ENCODE measurements at regions not wholly inside any gene's neighbourhood (a gene's known extent, or its start where the extent isn't known, plus 50 kb on each side); places are given as distances from the start of the nearest gene placed in this dataset.

DNA sequence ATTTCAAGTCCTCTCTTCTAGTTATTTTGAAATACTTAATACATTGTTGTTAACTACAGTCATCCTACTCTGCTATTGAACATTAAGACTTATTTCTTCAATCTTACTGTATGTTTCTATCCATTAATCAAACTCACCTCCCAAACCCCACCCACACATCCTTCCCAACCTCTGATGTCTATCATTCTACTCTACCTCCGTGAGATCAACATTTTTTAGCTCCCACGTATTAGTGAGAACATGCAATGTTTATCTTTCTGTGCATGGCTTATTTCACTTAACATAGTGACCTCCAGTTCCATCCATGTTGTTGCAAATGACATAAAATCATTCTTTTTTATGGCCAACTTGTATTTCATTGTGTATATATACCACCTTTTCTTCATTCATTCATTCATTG, 236.6 kb upstream of the CTNNB1 start:
- DNase-seq, result no peak

- no peak for DNase-seq
These were observed 230.6 kb upstream of the CTNNB1 start for GRCh38 chr3:40968666-40969065.

DNA sequence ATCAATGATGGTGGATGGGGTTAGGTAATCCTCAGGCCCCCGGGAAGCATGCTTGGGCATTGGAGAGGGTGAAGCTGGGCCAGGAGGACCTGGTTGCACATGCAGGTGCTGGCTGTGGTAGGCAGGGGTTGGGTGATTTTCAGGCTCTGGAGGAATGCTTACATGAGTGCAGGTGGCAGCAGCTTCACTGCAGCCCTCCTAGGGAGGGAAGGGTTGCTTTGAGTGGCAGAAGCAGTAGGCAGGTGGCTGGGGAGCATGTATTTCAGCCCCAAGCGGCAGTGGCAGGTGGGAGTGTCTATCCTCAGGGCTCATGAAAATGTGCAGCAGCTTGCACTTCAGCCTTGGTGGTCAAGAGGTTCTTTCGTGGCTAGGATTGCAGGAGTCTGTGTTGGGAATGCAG, 230.0 kb upstream of the CTNNB1 start:
- no peak for DNase-seq

DNA sequence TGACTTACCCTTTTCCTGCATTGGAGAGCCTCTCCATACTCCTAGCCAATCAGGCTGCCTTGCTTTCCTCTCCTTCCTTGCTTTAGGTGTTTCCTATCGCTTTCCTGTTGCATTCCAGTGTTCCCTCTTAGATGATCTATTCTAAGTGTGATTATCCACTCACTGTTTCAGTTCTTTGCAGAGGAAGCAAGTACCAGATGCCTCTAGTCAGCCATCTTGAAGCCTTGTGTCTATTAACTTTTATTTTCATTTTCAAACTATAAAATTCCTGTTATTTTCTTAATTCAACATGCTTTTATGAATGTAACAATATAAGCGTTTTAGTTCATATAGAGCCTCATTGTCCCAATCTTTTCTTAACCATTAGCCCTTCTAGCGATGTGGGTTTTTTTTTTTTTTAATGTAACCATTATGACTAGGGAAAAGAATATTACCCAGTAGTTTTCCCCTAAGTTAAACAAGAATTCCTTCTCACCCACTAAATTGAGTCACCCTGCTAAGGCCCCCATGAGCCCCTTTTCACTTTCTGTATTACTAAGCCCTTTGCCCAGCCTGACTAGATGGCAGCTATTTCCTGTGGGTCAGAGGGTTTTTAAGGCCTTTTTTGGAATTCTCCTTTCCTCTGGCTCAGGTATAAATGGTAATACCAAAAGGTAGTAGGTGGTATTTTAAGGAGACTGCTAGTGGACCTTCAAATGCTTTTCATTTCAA, 229.4 kb upstream of the CTNNB1 start:
- no peak for DNase-seq

GRCh38 chr3:40971191-40972168, 227.8 kb upstream of the CTNNB1 start:
- DNase-seq, result peak; percentile 7

DNA sequence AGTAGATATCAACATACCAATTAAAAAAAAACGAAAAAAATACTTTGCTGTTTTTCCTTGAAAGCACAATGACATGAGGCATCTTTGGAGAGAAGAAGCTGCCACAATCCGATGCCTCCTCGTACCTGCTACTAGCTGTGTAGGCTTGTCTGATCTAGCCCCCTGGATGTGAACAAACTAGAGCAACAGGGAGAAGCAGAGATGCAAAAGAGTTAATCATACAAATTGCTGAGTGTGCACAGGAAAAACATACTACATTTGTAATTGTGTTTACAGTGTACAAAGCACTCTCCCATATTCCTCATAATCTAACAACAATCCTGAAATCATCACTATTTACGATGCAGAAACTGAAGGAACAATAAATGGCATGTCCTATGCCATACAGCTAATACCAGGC, 227.0 kb upstream of the CTNNB1 start:
- no peak for DNase-seq

- no peak for DNase-seq
These were observed 226.2 kb upstream of the CTNNB1 start for GRCh38 chr3:40973141-40973540.

DNA sequence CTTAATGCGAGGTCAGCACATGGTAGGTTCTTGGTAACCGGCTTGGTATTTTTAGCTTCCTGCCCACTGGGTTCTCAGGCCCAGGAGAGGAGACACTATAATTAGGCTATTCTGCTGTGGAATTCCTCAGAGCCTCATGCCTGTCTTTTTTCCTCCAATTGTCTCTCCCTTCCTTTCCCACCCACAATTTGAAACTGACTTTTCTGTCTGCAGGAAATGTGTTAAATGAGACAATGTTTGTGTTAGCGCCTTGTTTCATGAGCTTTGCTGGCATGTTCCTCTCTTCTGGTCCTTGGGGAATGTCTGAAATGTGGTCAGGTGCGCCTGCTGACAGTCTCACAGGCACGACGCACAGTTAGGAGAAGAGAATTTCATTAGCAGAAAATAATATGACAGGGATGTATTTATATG, 223.6 kb upstream of the CTNNB1 start:
- no peak for DNase-seq

- DNase-seq, result no peak
These were observed 223.1 kb upstream of the CTNNB1 start for GRCh38 chr3:40976241-40976640.

GRCh38 chr3:40978442-40978841, 220.9 kb upstream of the CTNNB1 start:
- no peak for DNase-seq

DNA sequence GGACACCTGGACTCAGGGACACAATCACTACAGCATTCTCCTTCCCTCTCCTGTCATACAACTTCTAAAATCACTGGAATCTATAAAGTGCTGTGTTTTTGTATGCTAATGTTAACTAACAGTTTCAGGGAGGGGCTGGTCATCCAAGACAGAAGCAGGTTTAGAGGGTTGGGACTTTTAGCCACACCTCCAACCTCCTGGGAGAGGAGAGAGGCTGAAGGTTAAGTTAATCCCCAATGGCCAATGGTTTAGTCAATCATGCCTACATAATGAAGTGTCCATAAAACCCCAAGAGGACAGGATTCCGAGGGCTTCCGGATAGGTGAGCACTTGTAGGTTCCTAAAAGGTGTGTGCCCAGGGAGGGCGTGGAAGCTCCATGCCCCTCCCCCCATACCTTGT, 219.3 kb upstream of the CTNNB1 start:
- no peak for DNase-seq

- no peak for DNase-seq
These were observed 218.8 kb upstream of the CTNNB1 start for GRCh38 chr3:40980467-40980866.

DNA sequence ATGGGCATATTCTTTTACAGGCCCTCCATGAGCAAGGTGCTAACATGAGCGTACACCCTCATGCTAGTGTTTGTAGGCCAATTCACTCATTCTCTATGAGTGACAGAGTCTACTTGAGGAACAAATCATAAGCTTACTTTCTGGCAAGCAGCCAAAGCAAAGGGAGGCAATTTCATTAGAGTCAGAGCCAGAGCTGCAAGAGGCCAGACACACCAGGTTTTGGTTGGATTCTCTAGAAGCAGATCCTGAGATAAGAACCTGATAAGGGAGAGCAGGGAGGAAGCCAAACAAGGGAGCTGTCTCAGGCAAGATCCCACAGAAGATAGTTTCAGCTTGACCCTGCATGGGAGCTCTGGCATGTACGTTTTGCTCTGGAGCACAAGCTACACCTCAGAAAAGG, 214.1 kb upstream of the CTNNB1 start:
- peak; percentile 4 for DNase-seq

GRCh38 chr3:40988468-40988867, 210.8 kb upstream of the CTNNB1 start:
- DNase-seq, result no peak

DNA sequence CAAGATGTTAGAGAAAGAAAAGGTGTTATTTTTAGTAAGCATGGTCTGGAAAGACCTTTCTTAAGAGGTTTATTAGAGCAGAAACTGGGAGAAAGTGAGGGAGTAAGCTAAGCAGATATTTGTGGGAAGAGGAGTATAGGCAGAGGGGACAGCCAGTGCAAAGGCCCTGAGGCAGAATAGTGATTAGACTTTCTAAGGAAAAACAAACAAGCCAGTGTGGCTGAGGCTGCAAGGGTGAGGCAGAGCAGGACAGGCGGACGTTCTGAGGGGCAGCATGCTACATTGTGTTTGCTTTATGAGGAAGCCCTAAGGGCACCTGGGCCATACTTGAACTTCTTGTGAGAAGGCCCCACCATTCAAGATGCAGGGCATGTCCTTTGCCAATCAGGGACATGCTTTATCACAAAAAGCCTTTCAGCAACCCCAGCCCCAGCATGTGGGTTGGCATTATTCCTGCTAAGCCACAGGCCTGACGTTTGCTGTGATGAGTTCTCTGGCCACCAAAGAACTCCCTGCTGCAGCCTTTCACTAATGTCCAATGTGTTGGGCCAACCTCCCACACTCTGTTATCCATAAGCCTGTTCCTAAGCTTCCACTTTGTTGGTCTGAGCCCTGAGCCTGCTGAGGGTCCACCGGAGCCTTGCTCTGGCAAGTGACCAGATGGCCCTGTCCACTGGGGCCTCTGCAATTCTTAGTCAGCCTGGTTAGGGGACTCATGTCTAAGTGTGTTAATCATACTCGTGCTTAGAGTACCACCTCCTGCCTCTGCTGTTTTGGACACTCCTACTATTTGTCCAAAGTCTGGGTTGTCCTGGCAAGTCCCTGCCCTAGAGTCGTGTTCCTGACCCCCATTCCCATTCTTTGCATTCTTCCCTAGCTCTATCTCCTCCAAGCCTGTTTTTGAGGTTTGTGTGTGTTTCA, 209.9 kb upstream of the CTNNB1 start:
- no peak for DNase-seq

GRCh38 chr3:40990062-40990456, 209.2 kb upstream of the CTNNB1 start:
- no peak for DNase-seq

GRCh38 chr3:40992023-40992422, 207.3 kb upstream of the CTNNB1 start:
- DNase-seq, result no peak

- DNase-seq, result no peak
These were observed 204.7 kb upstream of the CTNNB1 start for GRCh38 chr3:40994611-40995010.

- DNase-seq, result no peak
These were observed 204.0 kb upstream of the CTNNB1 start for GRCh38 chr3:40995271-40995670.

DNA sequence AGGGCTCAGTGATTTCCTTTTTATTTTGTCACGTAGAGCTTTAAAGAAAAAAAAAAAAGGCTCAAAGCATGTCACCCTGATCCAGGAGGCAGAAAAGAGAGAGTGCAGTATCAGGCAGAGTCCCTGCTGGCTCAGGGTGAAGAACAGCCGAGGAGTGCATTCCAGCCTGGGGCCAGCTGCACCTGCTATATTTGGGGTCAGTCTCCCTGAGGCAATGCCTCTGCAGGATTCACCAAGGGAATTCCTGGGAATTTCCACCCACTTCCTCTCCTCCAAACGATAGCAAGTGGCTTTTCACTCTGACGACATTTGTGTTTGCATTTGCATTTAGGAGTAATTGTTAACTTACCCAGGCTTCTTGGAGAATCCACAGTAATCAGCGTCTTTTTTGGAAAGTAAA, 202.9 kb upstream of the CTNNB1 start:
- no peak for DNase-seq

DNA sequence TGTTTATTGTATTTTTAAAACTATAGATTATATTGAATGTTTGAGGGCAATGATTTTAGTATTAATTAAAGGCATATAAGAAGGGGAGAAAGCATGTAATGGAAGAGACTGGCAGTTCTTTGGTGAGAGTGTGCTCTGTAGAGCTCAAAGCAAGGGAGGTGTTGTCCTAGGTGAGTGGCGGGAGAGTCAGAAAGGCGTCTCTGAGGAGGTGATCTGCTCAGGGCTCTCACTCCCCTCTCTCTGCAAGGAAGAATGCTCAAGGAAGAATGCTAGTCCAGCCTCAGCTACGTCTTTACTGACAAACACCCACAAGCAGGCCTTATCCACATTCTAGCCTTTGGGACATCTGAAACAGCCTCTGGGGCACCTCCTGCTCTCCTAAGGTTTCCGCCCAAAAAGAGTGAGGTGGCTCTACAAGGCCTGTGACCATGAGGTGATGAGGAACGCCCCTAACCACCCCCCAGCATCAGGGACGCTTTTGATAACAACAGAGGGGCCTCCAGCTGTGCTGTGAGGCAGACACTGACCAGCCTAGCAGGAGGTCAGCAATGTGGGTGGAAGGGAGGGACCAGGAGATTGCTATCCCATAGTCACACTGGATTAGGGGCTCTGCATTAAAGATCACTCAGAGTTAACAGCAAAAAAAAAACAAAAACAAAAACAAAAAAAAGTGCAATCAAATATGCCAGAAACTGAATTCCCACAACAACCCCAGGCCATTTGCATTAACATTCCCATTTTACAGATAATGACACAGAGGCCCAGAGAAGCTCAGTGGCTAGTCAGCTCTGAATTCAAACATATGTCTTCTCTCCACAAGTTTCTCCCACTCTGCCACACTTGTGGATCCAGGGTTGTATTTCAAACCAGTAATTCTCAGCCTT, 202.2 kb upstream of the CTNNB1 start:
- DNase-seq, result no peak

All from NCI-H1105 (cell line).